ENCODE measurements at regions not wholly inside any gene's neighbourhood (a gene's known extent, or its start where the extent isn't known, plus 50 kb on each side); places are given as distances from the start of the nearest gene placed in this dataset.

GRCh38 chr2:126988482-126988881, 89.8 kb downstream of the TEX51 start:
- TF ChIP-seq CTCF (IDR thresholded peaks at IDR 0.05; ENCODE audit: extremely low read depth in 1 of 2, insufficient read depth in 1 of 2, low read depth in 1 of 2, low read length in 2 of 2) = no peak
- TF ChIP-seq POLR2A (IDR thresholded peaks at IDR 0.05; ENCODE audit: low read depth, low read length) = no peak
